ENCODE measurements at regions not wholly inside any gene's neighbourhood (a gene's known extent, or its start where the extent isn't known, plus 50 kb on each side); places are given as distances from the start of the nearest gene placed in this dataset.

GRCh38 chr1:94302497-94302896, 65.1 kb upstream of the ARHGAP29 start:
- TF ChIP-seq POLR2AphosphoS5 (IDR thresholded peaks at IDR 0.05) (no peak), EP300 (IDR thresholded peaks at IDR 0.05) (no peak), POLR2A (IDR thresholded peaks at IDR 0.05) (no peak)
- TF ChIP-seq, protein P1, sequence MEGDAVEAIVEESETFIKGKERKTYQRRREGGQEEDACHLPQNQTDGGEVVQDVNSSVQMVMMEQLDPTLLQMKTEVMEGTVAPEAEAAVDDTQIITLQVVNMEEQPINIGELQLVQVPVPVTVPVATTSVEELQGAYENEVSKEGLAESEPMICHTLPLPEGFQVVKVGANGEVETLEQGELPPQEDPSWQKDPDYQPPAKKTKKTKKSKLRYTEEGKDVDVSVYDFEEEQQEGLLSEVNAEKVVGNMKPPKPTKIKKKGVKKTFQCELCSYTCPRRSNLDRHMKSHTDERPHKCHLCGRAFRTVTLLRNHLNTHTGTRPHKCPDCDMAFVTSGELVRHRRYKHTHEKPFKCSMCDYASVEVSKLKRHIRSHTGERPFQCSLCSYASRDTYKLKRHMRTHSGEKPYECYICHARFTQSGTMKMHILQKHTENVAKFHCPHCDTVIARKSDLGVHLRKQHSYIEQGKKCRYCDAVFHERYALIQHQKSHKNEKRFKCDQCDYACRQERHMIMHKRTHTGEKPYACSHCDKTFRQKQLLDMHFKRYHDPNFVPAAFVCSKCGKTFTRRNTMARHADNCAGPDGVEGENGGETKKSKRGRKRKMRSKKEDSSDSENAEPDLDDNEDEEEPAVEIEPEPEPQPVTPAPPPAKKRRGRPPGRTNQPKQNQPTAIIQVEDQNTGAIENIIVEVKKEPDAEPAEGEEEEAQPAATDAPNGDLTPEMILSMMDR (IDR thresholded peaks at IDR 0.05): no peak

Data from suprapubic skin (tissue), 4 donors.